ENCODE measurements at regions not wholly inside any gene's neighbourhood (a gene's known extent, or its start where the extent isn't known, plus 50 kb on each side); places are given as distances from the start of the nearest gene placed in this dataset.
"Not testable (repeated sequence)": the region's sequence is repeated elsewhere in the genome, so short reads cannot be mapped to it uniquely, and the experiment has no call there.

DNA sequence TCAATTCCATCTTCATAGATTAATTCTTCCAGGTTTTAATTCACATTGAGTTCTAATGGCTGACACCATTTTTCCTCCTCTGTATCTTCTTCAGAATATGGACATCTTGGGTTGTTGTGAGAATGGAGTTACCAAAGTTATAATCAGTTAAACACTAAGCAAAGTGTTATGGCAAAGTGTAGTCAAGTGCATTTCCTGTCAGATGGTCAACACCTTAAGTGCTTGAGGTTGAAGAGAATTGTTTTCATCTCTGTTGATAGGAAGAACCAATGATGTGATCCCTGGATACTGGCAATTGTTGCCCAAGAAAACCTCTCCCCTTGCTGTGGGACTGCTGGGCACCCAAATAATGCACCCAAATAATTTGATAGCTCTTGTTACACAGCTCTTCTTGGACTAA, 102.6 kb upstream of the SATB1 start:
- DNase-seq: no peak

DNA sequence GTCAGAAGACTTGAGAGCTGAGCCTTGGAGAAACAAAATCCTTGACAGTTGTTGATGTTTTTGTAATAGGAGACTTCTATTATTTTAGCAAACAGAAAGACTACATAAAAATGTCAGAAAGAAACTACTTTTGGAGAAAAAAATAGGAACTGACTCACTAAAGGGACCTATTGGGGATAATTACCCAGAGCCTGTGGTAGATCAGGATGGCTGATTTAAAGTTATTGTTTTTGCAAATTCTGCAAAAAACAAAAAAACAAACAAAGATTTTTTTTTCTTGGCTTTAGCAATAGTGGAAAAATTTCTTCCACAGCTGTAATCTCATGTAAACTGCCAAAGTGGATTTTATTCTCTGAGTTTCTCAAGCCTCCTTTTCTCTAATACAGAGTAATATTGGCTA, 101.5 kb upstream of the SATB1 start:
- DNase-seq: no peak

DNA sequence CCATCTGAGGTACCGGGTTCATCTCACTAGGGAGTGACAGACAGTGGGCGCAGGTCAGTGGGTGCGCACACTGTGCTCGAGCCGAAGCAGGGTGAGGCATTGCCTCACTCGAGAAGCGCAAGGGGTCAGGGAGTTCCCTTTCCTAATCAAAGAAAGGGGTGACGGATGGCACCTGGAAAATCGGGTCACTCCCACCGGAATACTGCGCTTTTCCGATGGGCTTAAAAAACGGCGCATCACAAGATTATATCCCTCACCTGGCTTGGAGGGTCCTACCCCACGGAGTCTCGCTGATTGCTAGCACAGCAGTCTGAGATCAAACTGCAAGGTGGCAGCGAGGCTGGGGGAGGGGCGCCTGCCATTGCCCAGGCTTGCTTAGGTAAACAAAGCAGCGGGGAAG, 91.0 kb upstream of the SATB1 start:
- not testable (repeated sequence) for DNase-seq

DNA sequence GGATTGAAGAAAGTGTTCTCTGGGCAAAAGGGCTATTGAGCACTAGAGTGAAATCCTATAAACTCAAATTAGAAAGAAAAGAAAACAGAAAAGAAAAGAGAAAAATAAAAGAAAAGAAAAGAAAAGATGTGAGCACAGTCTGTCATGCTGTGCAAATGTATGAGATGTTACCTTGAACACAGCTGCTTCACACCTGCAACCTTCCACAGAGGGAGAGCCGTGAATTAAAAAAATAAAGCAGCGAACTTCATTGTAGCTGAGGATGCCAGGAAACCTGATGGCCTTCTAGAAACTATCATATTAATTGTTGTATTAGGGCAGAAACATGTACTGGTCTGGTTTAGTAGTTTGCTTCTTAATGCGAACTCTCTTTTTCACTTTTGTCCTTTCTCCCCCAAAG, 88.0 kb upstream of the SATB1 start:
- DNase-seq: no peak

DNA sequence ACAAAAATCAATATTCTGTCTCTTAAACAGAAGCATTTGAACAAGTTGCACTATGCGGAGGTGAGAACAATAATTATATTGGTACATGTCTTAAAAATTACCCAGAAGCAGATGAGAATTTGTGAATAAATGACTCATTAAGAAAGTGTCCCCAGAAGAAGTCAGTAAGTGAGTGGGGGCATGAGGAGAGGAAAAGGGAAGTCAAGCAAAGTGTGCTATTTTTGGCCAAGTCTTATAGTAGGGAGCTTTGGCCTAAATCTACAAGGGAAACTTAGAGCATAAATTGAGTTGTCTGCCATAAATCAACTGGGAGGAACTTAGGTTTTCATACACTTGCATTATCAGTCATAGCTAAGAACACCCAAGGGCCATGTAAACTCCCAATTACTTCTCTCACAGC, 86.9 kb upstream of the SATB1 start:
- DNase-seq: no peak

DNA sequence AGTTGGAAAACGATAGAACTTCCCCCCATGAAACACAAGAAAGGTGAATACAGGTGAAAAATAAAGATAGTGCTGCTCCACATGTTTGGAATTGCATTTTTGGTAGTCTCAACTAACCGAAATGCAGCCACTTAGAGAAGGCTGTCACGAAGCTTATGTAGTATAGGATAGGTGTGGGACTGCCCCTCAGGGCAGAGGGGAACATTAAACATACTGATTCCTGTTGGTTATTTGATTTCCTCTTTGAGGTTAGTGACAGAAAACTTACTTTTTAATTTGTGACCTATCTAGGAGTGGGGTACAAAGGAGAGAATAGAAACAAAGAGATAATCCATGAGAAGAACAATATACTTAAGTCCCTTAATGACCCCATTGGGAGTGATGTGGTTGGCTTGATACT, 85.8 kb upstream of the SATB1 start:
- no peak for DNase-seq

DNA sequence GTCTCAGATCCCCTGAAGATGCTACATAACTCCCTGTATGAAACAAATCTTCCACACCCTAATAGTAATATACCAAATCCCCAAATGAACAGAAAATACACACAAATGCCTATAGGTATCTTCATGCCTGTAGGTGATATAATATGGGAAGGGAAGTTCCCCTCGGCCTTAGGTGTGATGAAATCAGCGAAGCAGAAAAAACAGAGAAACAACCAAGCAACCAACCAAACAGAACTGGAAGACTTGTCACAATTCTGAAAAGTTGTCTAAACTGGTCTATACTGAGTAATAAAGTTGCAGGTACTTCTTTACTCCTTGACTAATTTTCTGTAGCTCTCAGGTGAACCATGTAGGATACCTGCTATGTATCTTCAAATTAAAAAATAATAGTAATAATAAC, 82.2 kb upstream of the SATB1 start:
- no peak for DNase-seq

DNA sequence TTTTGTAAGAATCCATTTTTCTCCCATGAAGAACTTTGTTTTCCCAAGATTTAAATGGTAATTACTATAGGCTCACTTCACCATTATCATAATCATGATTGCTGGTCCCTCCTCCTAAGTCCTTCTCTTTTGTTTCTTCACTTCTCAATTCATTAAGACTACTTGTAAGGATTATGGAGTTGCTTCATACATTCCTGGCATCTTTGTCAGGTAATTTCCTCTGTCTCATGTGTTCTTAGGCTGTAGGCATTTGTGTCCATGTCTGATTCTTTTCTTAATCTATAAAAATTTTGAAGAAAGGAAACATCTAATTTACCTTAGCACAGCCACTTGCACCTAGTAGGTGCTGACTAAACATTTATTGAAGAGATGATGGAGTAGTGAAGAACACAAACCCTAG, 79.9 kb upstream of the SATB1 start:
- no peak for DNase-seq

DNA sequence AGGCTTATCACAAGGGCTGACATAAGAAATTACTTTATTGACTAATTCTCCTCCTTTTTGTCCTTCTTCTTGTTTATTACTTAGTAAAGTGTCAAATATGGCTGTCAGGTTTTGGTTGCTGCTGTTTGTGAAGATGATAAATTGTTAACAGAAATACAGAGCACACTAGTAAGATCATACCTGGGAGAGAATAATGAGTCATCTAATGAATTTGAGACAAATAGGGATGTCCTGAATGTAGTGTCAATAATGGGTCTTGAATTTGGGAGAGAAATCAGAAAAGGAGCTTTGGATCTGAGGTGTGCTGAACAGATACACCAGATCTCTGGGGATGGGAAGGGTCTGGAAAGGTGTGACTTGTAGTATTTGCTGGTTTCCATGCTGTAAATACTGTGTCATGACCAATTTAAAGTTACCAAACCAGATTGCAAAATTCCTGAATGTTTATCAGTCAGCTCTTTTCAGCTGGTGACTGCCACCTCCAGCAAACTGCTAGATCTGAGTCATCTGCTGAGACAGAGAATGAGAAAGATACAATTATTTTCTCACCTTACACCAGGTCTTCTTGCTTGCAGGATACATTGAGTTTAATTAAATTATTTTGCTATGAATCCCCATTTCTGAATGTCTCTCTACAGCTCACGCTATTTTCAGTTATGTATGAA, 76.7 kb upstream of the SATB1 start:
- DNase-seq: no peak

DNA sequence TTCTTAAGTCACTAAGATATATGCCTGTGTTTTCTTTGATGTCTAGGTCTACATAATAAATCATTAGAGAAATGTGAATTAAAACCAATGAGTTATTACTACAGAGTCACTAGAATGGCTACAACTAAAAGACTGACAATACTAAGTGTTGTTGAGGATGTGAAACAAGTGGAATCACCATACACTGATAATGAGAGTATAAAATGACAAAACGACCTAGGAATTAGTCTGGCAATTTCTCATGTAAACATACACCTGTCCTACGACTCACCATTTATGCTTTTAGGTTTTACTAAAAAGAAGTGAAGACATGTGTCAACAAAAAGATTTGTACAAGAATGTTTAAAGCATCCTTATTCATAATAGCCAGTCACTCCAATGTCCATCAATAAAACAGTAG, 75.2 kb upstream of the SATB1 start:
- no peak for DNase-seq

DNA sequence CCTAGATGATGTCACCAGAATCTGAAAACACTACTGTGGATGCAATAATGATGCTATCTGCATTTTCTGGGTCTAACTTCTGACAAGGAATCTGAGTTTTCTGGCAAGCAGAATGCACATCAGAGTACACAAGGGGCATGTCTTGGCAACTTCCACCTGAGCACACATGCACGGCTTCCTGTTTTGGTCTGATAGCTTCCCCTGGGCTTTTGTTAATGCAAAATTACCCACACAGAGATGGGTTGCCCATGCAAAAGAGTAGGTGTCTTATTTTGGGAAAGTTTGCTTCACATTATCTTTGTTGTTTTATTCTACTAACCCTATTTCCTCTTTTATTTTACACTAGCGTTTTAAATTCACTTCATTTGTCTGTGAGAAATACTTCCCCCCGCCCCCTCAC, 74.2 kb upstream of the SATB1 start:
- no peak for DNase-seq

DNA sequence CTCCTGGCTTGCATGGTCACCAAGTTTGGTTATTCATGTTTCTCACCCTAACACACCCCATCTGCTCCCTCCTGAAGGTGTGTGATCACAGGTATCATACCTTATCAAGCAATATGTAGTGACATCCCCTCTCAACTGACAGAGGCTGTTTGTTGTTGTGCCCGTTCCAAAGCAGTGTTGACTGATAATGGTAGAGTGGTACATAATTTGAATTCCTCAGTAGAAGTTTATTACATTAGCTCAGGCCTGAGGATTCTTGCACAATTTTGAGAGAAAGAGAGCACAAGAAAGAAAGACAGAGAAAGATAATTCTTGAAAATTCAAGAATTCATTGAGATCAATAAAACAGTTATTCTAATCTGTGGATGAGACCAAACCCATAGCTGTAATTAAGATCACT, 69.1 kb upstream of the SATB1 start:
- DNase-seq: no peak

DNA sequence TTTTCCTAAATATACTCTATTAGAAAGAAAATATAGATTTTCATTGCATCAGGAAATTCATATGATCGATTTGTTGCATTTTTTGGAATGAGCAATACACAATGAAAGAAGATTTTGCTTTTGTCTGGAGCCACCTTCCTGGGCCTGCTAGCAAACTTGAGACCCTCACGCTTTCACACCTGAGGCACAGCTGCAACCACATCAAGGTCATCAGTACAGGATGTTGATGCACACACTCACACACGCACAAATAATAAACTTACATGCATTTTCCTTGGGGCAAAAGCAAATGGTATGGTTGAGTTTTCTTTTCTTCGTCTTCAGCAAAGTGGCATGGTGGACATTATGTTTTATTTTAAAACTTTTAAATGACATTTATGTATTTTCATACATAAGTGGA, 64.8 kb upstream of the SATB1 start:
- DNase-seq: no peak

DNA sequence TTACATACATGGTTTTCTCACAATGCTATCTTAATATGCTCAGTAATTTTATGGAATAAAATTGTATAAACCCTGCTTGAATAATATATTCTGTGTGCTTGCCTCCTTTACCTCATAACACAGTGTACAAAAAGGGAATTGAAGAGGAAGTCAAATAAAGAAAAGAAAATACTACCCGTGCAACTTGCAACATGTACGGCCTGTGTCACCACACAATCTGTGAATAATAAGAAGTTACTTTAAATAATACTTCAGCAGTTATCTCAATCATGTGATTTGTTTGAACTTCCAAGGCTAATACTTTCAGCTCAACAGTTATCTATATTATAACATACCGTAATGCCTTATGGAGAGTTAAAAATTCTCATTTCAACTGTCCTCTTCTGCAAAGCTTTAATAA, 58.1 kb upstream of the SATB1 start:
- DNase-seq: no peak

DNA sequence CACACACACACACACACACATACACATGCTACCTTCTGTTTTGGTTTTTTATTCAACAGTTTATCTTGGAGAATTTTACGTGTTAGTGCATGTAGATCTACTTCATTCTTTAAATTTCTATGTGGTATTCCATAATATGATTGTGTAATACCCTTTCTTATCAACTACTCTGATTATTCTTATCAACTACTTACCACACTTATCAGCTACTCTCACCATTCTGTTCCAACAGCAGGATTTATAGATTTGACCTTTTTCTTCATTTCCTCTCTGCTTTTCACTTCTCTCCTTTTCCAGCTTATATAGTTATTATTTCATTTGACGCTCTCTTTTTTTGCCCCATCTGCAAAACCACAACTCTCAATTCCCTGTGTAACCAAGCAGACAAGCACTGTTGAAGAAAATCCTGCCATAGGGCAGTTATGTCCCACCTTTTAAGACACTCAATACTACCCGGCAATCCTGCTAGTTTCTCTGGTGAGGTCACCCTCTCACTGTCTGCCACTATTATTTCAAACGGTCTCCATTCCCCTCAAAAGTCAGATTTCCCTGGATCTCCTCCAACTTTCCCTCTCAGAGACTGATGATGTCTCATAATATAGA, 56.9 kb upstream of the SATB1 start:
- no peak for DNase-seq

DNA sequence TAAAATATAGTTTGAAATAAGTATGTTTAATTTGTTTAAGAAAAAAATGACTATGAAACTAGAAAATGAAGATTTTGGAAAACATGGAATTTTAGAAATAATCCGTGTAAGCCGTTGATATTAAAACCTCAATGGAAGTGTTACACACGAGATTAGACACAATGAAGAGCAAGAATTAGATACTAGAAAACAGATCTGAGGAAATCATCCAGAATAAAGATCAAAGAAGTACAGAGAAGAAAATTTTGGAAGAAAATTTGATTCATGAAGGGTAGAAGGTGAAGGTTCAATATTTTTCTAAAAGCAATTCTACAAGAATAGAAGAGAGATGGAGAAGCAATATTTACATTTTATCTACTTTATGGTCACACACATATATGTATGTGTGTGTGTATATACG, 52.5 kb upstream of the SATB1 start:
- no peak for DNase-seq

Measured in SW 1271 (cell line).